GM18873 (cell line): ENCODE measurements at regions not wholly inside any gene's neighbourhood (a gene's known extent, or its start where the extent isn't known, plus 50 kb on each side); places are given as distances from the start of the nearest gene placed in this dataset.
A peak's percentile ranks its signal among the peaks of the same experiment; 100 is the strongest.

Experiments used
- ATAC-seq: cut with Tn5 transposase; IDR thresholded peaks from one replicate; pipeline ENCODE4 v1.9.1; 2021; ENCODE audit warnings: mild to moderate bottlenecking, moderate library complexity, moderate number of reproducible peaks; ENCODE audit not compliant: unreplicated experiment, low FRiP score

DNA sequence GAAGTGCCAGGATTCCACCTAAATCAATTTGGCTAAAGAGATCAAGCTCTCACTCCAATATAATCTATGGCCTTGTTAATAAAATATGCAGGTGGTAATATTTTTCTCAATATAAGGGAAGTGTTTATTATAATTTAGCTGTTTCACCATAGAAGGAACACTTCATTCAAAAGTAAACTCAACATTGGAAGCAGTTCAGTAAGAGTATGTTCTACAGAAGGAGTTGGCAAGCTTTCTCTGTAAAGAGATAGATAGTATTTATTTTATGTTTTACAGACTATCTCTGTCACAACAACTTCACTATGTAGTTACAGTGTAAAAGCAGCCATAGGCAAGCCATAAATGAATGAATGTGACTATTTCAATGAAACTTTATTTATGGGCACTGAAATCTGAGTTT lies 313.6 kb upstream of the ANO3 start:
- ATAC-seq: no peak

GRCh38 chr11:26019386-26019785 lies 312.5 kb upstream of the ANO3 start:
- ATAC-seq: no peak

GRCh38 chr11:26021017-26021416 lies 310.9 kb upstream of the ANO3 start:
- ATAC-seq: no peak

DNA sequence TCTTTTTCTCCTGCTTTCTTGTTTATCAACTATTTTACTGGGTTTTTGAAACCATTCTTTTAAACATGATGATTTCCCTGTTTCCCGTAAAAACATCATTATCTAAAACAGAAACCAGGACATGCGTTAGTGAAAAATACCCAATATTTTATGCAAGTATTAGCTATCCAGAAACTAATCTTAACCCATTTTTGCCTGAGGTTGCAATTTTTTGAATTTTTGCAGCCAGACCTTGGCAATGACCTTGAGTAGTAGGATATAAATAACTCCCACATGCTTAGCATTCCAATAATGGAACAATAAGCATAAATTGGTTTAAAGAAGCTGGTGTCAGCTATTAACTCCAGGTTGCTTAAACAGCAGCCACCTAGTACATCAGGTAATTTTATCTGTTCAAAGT lies 308.9 kb upstream of the ANO3 start:
- no peak for ATAC-seq

GRCh38 chr11:26025676-26026075 lies 306.3 kb upstream of the ANO3 start:
- no peak for ATAC-seq

DNA sequence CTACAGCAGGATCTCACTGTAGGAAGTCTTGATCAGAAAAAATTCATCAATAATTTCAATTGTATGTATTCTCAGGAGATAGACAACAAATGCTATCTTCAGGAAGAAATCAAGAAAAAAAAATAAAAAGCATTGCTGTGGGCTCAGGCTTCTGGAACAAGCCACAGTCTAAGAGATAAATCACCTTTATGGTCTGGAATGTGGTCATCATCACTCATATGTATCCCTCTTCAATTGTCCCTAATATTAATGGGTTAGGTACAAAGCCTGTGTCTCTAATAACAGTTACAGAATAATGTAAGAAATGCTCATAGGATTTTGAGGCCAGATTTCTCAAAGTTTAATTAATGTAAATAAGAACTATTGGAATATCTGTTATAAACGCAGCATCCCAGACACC lies 305.9 kb upstream of the ANO3 start:
- ATAC-seq: no peak

DNA sequence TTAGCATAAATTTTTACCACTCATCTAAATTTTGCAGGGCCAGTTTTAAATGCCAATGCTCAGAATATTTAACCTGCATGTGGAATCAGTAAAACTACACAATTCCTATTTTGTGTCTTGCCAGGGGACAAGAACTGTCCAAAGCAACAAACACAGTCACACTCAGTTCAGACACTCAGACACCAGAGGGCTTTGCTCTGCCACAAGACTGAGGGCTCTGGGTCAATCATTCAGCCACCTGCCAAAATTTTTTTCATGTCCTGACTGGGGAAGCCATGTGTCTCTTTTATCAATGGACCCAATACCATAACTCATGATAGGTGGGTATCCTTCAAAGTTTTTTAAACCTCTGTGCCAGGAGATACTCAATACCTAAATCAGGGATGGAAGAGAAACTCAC lies 304.0 kb upstream of the ANO3 start:
- ATAC-seq: no peak

DNA sequence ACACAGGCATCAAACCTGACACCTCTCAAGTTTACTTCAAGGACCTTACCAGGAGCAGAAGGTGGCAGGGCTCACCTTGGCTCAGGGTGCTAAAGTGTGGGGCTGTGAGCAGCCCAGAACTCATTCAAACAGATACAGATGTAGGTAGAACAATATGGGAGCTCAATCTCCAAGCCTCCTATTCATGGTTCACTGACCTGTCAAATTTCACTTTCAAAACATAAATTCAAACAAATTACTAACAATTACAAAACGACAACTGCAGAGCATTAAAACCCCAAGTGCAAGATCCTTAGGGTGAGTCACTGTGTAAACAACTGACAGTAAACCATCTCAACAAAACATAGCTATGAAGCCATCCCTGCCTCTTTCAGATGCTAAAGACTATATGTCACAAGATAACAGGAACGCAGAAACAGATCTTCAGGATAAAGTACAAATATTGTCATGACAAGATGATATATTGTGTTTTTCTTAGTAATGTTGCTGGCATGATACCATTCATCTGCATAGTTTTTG lies 303.5 kb upstream of the ANO3 start:
- no peak for ATAC-seq

GRCh38 chr11:26030399-26030798 lies 301.5 kb upstream of the ANO3 start:
- ATAC-seq: no peak

GRCh38 chr11:26032241-26032640 lies 299.7 kb upstream of the ANO3 start:
- no peak for ATAC-seq

- ATAC-seq: no peak
Measured at GRCh38 chr11:26035696-26036095, 296.2 kb upstream of the ANO3 start.

DNA sequence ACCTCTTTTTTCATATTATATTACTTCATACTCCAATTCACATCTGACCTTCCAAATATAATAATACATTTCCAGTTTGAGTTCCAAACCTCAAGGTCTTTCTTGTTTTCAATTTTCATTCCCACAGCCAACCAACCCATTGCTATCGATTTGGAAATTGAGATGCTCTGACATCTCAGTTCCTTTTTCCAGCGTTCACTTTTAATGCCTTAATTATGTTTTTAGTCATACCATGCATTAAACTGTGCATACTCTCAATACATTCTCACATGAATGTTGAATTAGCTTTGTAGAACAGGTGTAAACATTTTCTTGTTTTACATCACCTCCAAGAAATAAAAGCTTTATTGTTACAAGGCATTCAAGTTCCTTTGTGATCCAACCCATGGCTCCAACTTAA lies 294.2 kb upstream of the ANO3 start:
- ATAC-seq: no peak

DNA sequence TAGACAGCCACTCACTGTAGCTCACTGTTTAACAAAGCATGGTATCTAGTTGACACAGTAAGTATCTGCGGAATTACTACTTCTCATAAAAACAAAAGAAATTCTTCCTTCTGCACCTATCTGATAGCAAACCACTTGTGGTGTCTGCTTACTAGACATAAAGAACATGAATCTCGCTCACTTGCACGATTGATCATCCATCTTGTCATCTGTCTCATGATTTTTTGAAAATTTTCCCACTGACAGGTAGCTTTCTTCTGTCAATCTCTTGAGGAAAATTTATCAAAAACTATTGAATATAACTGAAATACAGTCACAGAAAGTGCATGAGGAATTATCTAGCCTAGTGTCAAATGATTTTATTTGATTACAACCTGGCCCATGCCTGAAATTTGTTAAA lies 291.6 kb upstream of the ANO3 start:
- no peak for ATAC-seq

GRCh38 chr11:26042113-26042512 lies 289.8 kb upstream of the ANO3 start:
- ATAC-seq: no peak

GRCh38 chr11:26043665-26044064 lies 288.3 kb upstream of the ANO3 start:
- ATAC-seq: peak; percentile 68

DNA sequence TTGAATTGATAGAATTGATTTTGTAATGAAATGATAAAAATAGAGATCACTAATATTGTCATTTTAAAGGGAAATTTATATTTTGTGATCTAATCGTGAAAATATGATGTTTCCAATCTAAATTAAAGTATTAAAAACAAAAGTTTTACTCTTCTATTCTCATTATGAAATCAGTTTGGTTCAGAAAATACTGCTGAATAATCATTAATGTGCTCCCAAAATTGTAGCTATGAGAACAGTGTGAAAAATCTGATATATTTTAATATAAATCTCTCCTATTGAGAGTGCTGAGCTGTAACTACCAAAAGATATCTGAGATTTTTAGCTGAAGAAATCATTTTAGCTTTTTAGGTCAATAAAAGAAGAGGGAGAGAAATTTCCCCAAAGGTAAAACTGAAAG lies 287.5 kb upstream of the ANO3 start:
- no peak for ATAC-seq

DNA sequence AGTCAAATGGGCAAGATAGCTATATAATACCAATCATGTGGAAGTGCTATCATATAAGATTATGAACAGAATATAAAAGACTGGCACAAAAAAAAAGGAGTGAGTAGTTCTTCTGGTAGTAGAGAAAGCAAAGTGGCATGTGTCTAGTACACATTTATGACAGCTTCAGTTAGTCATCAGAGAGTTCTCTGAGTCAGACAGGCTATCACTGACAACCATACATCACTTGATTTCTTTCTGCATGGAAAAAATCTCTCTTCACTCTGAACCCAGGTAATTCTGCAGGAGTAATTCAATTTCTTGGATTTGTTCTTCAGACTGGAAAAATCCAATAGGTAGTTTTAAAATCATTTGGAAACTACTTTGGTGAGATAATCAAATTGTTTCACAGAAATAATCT lies 286.8 kb upstream of the ANO3 start:
- no peak for ATAC-seq

GRCh38 chr11:26048271-26048670 lies 283.7 kb upstream of the ANO3 start:
- ATAC-seq: no peak

- no peak for ATAC-seq
Measured at GRCh38 chr11:26053966-26054365, 278.0 kb upstream of the ANO3 start.

- no peak for ATAC-seq
Measured at GRCh38 chr11:26062660-26063059, 269.3 kb upstream of the ANO3 start.

DNA sequence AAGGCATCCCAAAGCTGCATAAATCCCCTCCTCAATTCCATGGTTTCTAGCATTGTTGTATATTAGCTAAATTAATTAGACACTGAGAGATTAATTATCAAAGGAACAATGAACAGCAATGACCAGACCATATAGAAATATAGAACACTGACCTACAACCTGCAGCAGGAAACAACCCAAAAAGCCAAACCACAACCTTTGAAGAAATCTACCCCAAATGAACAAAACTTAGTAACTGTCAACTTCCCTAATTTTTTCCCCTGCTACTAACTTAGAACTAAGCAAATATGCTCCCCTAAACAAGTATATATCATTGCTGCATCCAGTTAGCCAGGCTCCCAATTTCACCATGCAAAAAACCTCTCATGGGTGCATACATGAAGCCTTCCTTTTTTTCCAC lies 268.0 kb upstream of the ANO3 start:
- ATAC-seq: no peak

GRCh38 chr11:26065944-26066343 lies 266.0 kb upstream of the ANO3 start:
- no peak for ATAC-seq

DNA sequence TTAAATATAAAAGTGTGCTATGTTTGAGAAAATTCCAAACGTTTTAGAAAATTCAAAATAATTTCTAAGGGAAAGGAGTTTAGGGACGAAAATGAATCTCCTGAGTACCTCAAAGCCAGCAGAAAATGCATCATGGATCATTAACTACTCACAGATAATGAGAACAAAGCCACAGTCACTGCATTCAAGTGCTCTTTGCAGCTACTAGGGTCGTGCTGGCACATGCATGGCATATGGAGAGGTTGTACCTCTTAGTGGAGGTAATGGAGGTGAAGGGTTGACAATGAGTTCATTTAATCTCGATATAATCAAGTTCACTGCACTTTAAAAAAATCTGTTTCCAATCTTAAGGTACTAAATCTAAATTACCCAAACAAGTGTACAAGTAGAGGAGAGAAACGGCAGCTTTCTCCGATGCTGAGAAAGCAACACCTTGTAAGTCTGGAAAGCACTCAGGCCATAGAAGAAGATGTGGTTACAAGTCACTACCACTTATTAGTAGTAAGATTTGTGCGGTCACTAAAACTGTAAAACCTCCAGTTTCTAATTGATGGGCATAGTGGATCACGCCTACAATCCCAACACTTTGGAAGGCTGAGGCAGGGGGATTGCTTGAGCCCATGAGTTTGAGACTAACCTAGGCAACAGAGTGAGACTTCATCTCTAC lies 261.1 kb upstream of the ANO3 start:
- ATAC-seq: no peak
